ENCODE measurements at regions not wholly inside any gene's neighbourhood (a gene's known extent, or its start where the extent isn't known, plus 50 kb on each side); places are given as distances from the start of the nearest gene placed in this dataset.

DNA sequence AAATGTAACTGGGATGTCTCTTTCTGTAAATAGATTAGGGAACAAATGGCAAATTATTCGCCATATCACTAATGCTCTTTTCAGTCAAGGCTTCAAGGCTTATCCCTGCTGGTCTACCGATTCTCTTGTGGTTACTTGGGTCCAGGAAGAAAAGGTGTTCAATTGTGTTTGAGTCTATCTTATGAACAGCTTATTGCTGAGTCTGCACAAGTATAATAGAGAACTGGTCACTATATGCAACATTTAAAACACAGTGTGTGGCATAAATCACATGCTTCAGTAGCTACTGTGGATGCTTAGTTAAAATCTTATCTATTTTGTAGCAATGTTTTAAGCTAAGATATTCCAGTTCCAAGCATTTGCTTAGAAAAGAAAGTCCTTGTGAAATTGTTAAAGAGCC, 274.2 kb upstream of the FAM174A start:
- Histone ChIP-seq H3K14ac (ENCODE audit: low read length) (no peak overlapping the region), H3K4me2 (ENCODE audit: insufficient read depth, low read length, poor library complexity, severe bottlenecking) (no peak overlapping the region), H3K9me3 (replicated peaks in 1 of 2; ENCODE audit: control insufficient read depth in 2 of 2, insufficient read depth in 1 of 2, low read depth in 1 of 2, low read length in 2 of 2) (no peaks in the 10 kb centered on the region), H4K8ac (ENCODE audit: low read depth, low read length) (no peak overlapping the region), H3K18ac (ENCODE audit: low read length) (no peak overlapping the region), H3K27ac (replicated peaks; ENCODE audit: low read length) (no peak overlapping the region), H2AFZ (ENCODE audit: low read length) (peak overlapping the region; percentile 62), H3K23ac (ENCODE audit: low read depth, low read length, poor library complexity) (no peak overlapping the region), H4K91ac (ENCODE audit: low read depth, low read length, poor library complexity) (no peak overlapping the region), H2BK15ac (ENCODE audit: low read length) (no peak overlapping the region), H3K79me1 (ENCODE audit: low read depth, low read length) (no peaks in the 10 kb centered on the region), H3K4me3 (ENCODE audit: low read length in 2 of 2) (no peak overlapping the region), H2BK12ac (ENCODE audit: low read length) (no peak overlapping the region), H3K4me1 (ENCODE audit: control insufficient read depth in 2 of 2, insufficient read depth in 1 of 2, low read depth in 1 of 2, low read length in 2 of 2) (peaks cover 0 to 3% of the 10 kb centered on the region in 2 donors), H3K4ac (ENCODE audit: low read length) (no peak overlapping the region), H2BK5ac (ENCODE audit: low read length) (no peak overlapping the region), H3K36me3 (replicated peaks in 1 of 2; ENCODE audit: control insufficient read depth in 2 of 2, insufficient read depth in 2 of 2, low read length in 2 of 2) (no peaks in the 10 kb centered on the region), H2BK120ac (ENCODE audit: low read depth, low read length) (no peak overlapping the region), H2AK5ac (ENCODE audit: low read depth, low read length) (no peak overlapping the region), H3K9ac (ENCODE audit: low read depth, low read length, poor library complexity) (no peak overlapping the region), H3K27me3 (ENCODE audit: control insufficient read depth in 3 of 3, insufficient read depth in 3 of 3, low read depth in 1 of 3, low read length in 3 of 3) (no peaks in the 10 kb centered on the region)
- no peak for DNase-seq (ENCODE audit: low spot score)
- no CpG with 5 or more reads among the region's 2 CpGs for WGBS, 2 donors (ENCODE audit: extremely low coverage in 2 of 2, insufficient read length in 2 of 2, insufficient replicate concordance in 1 of 2)

DNA sequence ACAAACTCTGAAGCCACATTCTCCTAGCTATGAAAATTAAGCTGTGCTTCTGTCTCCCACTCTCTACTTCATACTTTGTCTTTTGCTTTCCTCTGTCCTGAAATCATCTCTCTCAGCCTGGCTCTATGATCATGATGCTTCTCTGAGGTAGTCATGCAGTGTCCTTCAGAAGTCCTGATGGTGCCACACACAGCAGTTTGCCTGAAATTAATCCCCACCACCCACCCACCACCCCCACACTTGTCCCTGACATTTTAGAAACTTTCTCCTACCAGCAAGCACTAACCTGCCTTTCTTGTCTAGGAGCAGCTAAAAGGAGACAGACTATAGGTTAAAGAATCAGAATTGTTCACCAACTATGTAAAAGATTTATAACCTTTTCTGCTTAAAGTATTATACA, 282.2 kb upstream of the FAM174A start:
- Histone ChIP-seq H2BK15ac (ENCODE audit: low read length) (no peak overlapping the region), H3K9ac (ENCODE audit: low read depth, low read length, poor library complexity) (no peak overlapping the region), H3K79me1 (ENCODE audit: low read depth, low read length) (no peaks in the 10 kb centered on the region), H2BK12ac (ENCODE audit: low read length) (no peak overlapping the region), H3K23ac (ENCODE audit: low read depth, low read length, poor library complexity) (no peak overlapping the region), H2BK120ac (ENCODE audit: low read depth, low read length) (no peak overlapping the region), H3K4me1 (ENCODE audit: control insufficient read depth in 2 of 2, insufficient read depth in 1 of 2, low read depth in 1 of 2, low read length in 2 of 2) (peaks cover 0 to 1% of the 10 kb centered on the region in 2 donors), H2BK5ac (ENCODE audit: low read length) (no peak overlapping the region), H3K4ac (ENCODE audit: low read length) (no peak overlapping the region), H4K8ac (ENCODE audit: low read depth, low read length) (no peak overlapping the region), H2AK5ac (ENCODE audit: low read depth, low read length) (no peak overlapping the region), H4K91ac (ENCODE audit: low read depth, low read length, poor library complexity) (no peak overlapping the region), H3K14ac (ENCODE audit: low read length) (no peak overlapping the region), H3K36me3 (replicated peaks in 1 of 2; ENCODE audit: control insufficient read depth in 2 of 2, insufficient read depth in 2 of 2, low read length in 2 of 2) (no peaks in the 10 kb centered on the region), H3K4me3 (ENCODE audit: low read length in 2 of 2) (no peak overlapping the region), H3K27me3 (ENCODE audit: control insufficient read depth in 3 of 3, insufficient read depth in 3 of 3, low read depth in 1 of 3, low read length in 3 of 3) (no peaks in the 10 kb centered on the region), H3K27ac (replicated peaks; ENCODE audit: low read length) (no peak overlapping the region), H3K18ac (ENCODE audit: low read length) (no peak overlapping the region), H3K4me2 (ENCODE audit: insufficient read depth, low read length, poor library complexity, severe bottlenecking) (no peak overlapping the region), H2AFZ (ENCODE audit: low read length) (no peak overlapping the region), H3K9me3 (replicated peaks in 1 of 2; ENCODE audit: control insufficient read depth in 2 of 2, insufficient read depth in 1 of 2, low read depth in 1 of 2, low read length in 2 of 2) (peaks cover 0 to 5% of the 10 kb centered on the region in 2 donors)
- no peak for DNase-seq (ENCODE audit: low spot score)

GRCh38 chr5:100252037-100252436, 283.1 kb upstream of the FAM174A start:
- Histone ChIP-seq H3K18ac (ENCODE audit: low read length) (no peak overlapping the region), H3K14ac (ENCODE audit: low read length) (no peak overlapping the region), H3K9me3 (replicated peaks in 1 of 2; ENCODE audit: control insufficient read depth in 2 of 2, insufficient read depth in 1 of 2, low read depth in 1 of 2, low read length in 2 of 2) (peaks cover 0 to 5% of the 10 kb centered on the region in 2 donors), H2BK12ac (ENCODE audit: low read length) (no peak overlapping the region), H2BK120ac (ENCODE audit: low read depth, low read length) (no peak overlapping the region), H3K4me2 (ENCODE audit: insufficient read depth, low read length, poor library complexity, severe bottlenecking) (no peak overlapping the region), H4K91ac (ENCODE audit: low read depth, low read length, poor library complexity) (no peak overlapping the region), H3K79me1 (ENCODE audit: low read depth, low read length) (no peaks in the 10 kb centered on the region), H4K8ac (ENCODE audit: low read depth, low read length) (no peak overlapping the region), H3K27ac (replicated peaks; ENCODE audit: low read length) (no peak overlapping the region), H2AFZ (ENCODE audit: low read length) (no peak overlapping the region), H3K9ac (ENCODE audit: low read depth, low read length, poor library complexity) (no peak overlapping the region), H2BK5ac (ENCODE audit: low read length) (no peak overlapping the region), H3K23ac (ENCODE audit: low read depth, low read length, poor library complexity) (no peak overlapping the region), H3K4ac (ENCODE audit: low read length) (no peak overlapping the region), H3K27me3 (ENCODE audit: control insufficient read depth in 3 of 3, insufficient read depth in 3 of 3, low read depth in 1 of 3, low read length in 3 of 3) (no peaks in the 10 kb centered on the region), H3K36me3 (replicated peaks in 1 of 2; ENCODE audit: control insufficient read depth in 2 of 2, insufficient read depth in 2 of 2, low read length in 2 of 2) (no peaks in the 10 kb centered on the region), H3K4me3 (ENCODE audit: low read length in 2 of 2) (no peak overlapping the region), H2AK5ac (ENCODE audit: low read depth, low read length) (no peak overlapping the region), H2BK15ac (ENCODE audit: low read length) (no peak overlapping the region), H3K4me1 (ENCODE audit: control insufficient read depth in 2 of 2, insufficient read depth in 1 of 2, low read depth in 1 of 2, low read length in 2 of 2) (peaks cover 0 to 1% of the 10 kb centered on the region in 2 donors)
- no CpG with 5 or more reads among the region's 3 CpGs for WGBS, 2 donors (ENCODE audit: extremely low coverage in 2 of 2, insufficient read length in 2 of 2, insufficient replicate concordance in 1 of 2)
- no peak for DNase-seq (ENCODE audit: low spot score)

GRCh38 chr5:100249884-100250269, 285.3 kb upstream of the FAM174A start:
- H3K18ac ChIP-seq (ENCODE audit: low read length): no peak overlapping the region
- no peak overlapping the region for H2BK120ac ChIP-seq (ENCODE audit: low read depth, low read length)
- no peak overlapping the region for H4K8ac ChIP-seq (ENCODE audit: low read depth, low read length)
- no peak overlapping the region for H2BK5ac ChIP-seq (ENCODE audit: low read length)
- no peak overlapping the region for H2BK12ac ChIP-seq (ENCODE audit: low read length)
- H4K91ac ChIP-seq (ENCODE audit: low read depth, low read length, poor library complexity): no peak overlapping the region
- no peak overlapping the region for H3K14ac ChIP-seq (ENCODE audit: low read length)
- no peak overlapping the region for H3K4ac ChIP-seq (ENCODE audit: low read length)
- no peak overlapping the region for H3K9ac ChIP-seq (ENCODE audit: low read depth, low read length, poor library complexity)
- H3K9me3 ChIP-seq (replicated peaks in 1 of 2; ENCODE audit: control insufficient read depth in 2 of 2, insufficient read depth in 1 of 2, low read depth in 1 of 2, low read length in 2 of 2): peaks cover 0 to 5% of the 10 kb centered on the region in 2 donors
- H3K23ac ChIP-seq (ENCODE audit: low read depth, low read length, poor library complexity): no peak overlapping the region
- DNase-seq (ENCODE audit: low spot score): no peak
- H3K27ac ChIP-seq (replicated peaks; ENCODE audit: low read length): no peak overlapping the region
- H2AK5ac ChIP-seq (ENCODE audit: low read depth, low read length): no peak overlapping the region
- no peak overlapping the region for H2BK15ac ChIP-seq (ENCODE audit: low read length)
- no peaks in the 10 kb centered on the region for H3K36me3 ChIP-seq (replicated peaks in 1 of 2; ENCODE audit: control insufficient read depth in 2 of 2, insufficient read depth in 2 of 2, low read length in 2 of 2)
- H3K27me3 ChIP-seq (ENCODE audit: control insufficient read depth in 3 of 3, insufficient read depth in 3 of 3, low read depth in 1 of 3, low read length in 3 of 3): no peaks in the 10 kb centered on the region
- H3K4me1 ChIP-seq (ENCODE audit: control insufficient read depth in 2 of 2, insufficient read depth in 1 of 2, low read depth in 1 of 2, low read length in 2 of 2): peaks cover 0 to 1% of the 10 kb centered on the region in 2 donors
- no peaks in the 10 kb centered on the region for H3K79me1 ChIP-seq (ENCODE audit: low read depth, low read length)
- no peak overlapping the region for H3K4me2 ChIP-seq (ENCODE audit: insufficient read depth, low read length, poor library complexity, severe bottlenecking)
- H3K4me3 ChIP-seq (ENCODE audit: low read length in 2 of 2): no peak overlapping the region
- WGBS, 2 donors (ENCODE audit: extremely low coverage in 2 of 2, insufficient read length in 2 of 2, insufficient replicate concordance in 1 of 2): no CpG with 5 or more reads among the region's 2 CpGs
- H2AFZ ChIP-seq (ENCODE audit: low read length): no peak overlapping the region
